Fibroblast of peridontal ligament (primary cell): ENCODE measurements at regions not wholly inside any gene's neighbourhood (a gene's known extent, or its start where the extent isn't known, plus 50 kb on each side); places are given as distances from the start of the nearest gene placed in this dataset.
"Not testable (repeated sequence)": the region's sequence is repeated elsewhere in the genome, so short reads cannot be mapped to it uniquely, and the experiment has no call there.

Experiments used
- DNase-seq: peaks from one replicate; pipeline ENCODE4 v3.0.0-alpha.2; 2010; ENCODE audit errors: extremely low read depth

DNA sequence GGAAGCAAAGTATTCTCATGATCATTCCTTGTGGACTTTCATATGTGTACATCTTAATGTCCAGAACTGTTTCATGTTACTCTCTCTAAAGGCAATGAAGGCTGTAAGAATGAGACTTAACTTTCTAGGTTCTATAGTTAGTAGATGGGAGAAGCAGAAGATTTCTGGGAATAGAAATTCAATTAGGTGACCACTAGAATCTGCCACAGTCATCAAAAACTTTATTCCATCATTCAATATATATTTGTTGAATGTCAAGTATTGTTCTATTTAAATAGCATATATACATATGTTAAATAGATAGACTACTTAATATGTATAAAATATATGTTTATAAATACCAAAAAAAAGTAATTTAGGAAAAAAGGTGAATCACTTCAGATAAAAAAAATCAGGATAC, 972.9 kb downstream of the SLC6A15 start:
- no peak for DNase-seq

DNA sequence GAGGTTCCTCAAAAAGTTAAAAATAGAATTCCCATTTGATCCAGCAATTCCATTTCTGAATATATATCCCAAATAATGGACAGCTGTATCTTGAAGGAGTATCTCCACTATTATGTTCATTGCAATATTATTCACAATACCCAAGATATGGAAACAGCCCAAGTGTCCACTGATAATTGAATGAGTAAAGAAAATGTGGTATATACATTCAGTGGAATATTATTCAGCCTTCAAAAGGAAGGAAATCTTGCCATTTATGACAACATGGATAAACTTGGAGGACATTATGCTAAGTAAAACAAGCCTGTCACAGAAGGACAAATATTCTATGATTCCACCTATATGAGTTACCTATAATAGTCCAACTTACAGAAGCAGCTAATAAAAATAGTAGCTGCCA, 979.0 kb downstream of the SLC6A15 start:
- no peak for DNase-seq

DNA sequence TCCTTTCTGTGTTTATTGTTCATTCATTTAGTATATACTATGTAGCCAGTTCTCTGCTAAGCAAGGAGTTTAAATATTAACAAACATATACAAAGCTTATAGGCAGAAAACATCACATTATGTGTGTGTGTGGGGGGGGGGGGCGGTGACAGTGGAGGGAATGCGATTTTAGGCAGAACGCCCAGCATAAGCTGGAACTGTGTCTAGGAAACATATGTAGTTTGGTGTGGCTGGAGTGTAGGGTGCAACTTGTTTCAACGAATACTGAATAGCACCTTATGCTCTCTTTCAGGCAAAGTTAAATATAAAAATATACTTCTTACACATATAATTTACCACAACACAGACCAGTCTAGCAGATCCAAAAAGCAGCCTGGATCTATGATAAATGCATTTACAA, 980.6 kb downstream of the SLC6A15 start:
- DNase-seq, result no peak

DNA sequence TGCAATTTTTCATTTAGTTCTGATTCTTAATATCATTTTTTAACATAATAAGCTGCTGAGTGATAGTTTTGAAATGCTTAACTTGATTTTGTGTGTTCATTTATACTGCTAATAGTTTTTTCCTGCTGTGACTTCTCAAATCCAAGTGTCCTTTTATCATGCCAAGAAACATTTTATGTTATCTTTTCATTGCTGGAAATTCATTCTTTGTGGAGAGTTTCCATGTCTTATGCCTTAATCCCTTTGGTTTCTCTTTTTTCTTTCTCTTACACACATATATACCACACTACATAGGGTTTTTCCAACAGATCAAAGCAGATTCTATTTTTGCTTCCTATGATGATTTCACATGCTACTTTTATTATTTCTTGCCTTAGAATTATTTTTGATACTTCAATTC, 981.1 kb downstream of the SLC6A15 start:
- no peak for DNase-seq

DNA sequence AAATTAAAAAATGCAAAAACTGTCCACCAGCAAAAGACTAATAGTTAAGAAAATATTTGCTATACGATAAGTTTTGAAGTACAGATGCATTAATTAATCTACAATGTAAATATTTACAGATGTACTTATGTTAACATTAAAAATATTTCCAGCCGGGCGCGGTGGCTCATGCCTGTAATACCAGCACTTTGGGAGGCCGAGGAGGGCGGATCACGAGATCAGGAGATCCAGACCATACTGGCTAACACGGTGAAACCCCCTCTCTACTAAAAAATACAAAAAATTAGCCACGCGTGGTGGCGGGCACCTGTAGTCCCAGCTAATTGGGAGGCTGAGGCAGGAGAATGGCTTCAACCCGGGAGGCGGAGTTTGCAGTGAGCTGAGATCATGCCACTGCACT, 982.8 kb downstream of the SLC6A15 start:
- DNase-seq, result not testable (repeated sequence)

DNA sequence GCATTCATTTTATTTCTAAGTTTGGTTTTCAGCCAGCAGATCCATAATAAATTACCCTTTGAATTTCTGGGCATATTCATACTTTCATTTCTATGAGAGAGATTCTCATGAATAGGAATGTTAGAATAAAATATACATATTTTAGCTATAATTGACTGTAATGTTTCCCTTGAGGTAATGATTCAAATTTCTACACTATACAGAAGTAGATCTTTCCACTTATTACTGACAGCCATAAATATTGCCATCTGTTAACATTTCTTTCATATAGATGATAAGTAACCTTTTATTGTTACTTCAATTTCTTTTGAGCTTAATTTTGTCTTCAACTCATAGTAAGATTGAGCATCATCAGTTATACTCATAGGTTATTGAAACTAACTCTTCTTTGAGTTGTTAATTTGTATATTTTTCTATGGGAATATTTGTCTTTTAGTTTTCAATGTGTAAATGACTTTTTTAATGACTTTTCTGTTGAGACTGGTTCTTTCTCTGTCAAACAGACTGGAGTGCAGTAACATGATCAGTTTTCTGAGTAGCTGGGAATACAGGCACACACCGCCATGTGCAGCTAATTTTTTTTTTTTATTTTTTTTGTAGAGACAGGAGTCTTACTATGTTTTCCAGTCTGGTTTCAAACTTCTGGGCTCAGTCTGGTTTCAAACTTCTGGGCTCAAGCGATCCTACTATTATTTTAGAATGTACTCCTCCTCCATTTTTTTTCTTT, 991.6 kb downstream of the SLC6A15 start:
- DNase-seq, result no peak

DNA sequence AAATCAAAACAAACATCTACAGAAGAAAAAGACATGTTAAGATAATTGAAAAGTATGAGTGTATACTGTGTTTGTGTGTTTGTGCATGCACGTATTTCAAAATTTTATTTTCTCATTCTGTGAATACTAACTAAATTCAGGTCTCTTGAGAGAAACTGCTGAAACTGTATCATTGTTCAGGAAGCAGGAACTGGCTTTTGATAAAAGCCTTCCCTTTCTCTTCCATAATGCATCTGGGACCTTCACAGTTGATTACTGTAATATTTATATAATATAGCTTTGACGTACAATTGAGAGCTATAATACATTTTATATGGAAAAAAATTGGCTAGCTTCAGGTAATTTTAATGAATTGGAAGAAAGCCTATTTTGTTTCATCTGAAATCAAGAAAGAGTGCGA, 993.5 kb downstream of the SLC6A15 start:
- no peak for DNase-seq

DNA sequence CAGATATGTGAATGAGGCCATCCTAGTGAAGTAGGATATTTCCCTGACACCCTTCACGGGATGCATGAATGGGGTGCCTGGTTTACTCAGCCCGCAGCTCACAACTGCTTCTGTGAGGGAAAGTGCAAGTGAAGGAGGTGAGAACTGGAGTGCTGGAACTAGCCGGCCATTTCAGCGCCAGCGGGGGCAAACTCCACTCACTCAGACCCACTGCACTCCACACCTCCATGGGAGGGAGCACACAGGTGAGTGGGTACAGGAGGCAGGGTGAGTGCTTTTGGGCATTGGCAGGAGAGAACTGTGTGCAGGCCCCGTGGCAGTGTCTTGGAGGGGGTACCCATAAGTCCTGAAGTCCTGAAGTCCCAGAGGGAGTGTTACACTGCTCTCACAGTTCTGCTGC, 1008.4 kb downstream of the SLC6A15 start:
- DNase-seq, result no peak

DNA sequence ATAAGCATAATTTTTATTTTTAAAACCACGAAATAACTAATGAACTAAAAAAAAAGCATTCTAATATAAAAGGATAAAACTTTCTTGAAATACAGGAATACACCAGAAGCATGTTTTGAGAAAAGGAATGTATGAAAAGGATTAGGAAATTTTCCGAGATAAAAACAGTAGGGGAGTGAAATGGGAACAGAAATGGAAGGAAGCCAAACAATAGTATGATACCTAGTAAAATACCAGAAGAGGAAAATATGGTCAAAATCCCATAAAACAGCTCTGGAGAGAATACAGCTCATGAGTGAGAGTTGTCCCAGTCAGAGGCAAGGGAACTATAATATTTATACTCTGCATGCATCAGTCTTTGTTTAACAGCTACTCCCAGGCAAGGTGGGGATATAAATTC, 1016.2 kb downstream of the SLC6A15 start:
- no peak for DNase-seq

DNA sequence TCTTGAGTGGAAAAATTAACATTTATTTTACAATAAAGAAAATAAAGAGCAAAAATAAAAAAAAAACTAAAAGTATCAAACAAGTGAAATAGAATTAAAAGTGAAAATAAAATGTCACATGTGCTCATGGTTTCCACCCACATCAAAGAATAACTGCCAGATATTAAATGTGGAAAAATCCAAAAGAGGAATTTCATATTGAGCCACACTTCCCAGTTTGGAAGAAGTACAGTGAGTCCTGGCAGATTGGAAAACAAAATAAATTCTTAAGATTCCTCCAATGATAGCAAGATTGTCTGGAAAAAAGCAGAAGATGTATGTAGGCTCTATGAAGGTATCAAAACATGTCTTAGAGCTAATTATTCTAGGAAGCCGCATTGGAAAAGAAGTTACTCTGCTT, 1019.5 kb downstream of the SLC6A15 start:
- DNase-seq, result no peak

DNA sequence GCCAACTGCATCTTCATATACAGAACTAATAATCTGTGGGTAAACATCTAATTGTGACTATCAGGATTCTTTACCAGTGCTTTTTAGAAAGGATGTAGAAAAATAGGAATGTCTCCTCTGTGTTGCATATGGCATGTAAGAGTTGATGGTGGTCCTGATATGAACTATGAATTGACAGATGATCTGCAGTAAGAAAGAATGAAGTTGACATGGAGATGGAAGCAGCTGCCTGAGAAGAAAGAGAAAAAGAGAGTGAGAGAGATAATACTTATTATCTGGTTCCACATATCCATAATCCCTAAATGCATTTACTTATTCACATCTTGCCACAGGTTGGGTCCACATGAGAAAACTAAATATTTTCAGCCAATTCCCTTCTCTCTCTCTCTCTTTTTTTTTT, 1022.9 kb downstream of the SLC6A15 start:
- no peak for DNase-seq

DNA sequence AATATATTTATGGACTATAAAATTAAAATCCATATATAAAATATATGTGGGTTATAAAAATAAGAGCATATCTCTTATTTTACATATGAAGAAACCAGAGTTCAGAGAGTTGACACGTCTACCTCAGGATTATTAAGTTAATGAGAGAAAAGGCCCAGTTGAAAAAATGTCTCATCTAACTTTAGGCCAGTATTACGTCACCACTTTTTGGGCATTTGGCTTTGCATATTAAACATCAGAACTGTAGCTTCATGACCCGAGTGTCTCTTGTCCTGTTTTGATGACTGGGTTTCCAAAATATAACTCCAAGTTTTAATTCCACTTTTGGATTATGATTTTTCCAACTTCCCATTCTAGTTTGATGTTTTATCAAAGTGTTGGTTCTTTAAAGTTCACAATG, 1026.1 kb downstream of the SLC6A15 start:
- DNase-seq, result no peak

DNA sequence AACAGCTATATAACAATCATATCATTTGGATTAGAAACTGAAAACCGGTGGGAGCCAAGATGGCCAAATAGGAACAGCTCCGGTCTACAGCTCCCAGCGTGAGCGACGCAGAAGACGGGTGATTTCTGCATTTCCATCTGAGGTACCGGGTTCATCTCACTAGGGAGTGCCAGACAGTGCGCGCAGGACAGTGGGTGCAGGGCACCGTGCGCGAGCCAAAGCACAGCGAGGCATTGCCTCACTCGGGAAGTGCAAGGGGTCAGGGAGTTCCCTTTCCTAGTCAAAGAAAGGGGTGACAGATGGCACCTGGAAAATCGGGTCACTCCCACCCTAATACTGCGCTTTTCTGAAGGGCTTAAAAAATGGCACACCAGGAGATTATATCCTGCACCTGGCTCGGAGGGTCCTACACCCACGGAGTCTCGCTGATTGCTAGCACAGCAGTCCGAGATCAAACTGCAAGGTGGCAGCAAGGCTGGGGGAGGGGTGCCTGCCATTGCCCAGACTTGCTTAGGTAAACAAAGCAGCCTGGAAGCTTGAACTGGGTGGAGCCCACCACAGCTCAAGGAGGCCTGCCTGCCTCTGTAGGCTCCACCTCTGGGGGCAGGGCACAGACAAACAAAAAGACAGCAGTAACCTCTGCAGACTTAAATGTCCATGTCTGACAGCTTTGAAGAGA, 1041.5 kb downstream of the SLC6A15 start:
- DNase-seq, result not testable (repeated sequence)

DNA sequence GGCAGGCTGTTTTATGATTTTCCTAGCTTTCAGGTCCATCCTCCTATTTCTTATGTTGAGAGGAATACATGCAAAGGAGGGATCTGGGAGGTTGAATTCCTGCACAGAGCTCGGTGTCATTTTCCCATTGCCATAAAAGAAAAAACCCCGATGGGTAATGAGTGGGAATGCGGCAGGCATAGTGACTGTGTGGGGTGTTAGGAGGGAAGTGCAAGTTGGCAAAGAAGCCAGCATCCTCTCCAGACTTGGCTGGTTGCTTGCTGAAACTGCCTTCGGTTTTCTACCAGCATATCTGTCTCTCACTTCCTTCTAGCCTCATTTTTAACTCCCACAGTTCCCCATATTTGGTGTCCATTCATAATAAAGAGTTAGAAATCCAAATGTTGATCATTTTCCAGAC, 1046.1 kb downstream of the SLC6A15 start:
- no peak for DNase-seq

DNA sequence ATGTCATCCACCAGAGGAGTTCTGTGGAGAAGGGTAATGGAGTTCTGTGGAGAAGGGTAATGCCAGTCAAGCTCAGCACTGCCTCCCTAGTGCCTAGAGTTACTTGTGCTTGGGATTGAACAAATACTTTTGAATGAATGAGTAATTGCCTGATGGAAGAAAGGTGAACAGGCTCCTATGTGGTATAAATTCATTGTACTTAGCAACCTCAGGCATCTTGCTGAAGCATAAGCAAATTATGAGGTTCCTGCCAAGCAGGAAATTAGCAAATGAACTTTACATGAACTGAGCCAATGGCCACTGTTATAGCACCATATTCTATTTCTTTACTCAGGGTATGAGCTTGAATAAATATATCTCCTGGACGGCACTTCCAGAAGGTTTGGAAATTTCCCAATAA, 1047.2 kb downstream of the SLC6A15 start:
- DNase-seq, result no peak

DNA sequence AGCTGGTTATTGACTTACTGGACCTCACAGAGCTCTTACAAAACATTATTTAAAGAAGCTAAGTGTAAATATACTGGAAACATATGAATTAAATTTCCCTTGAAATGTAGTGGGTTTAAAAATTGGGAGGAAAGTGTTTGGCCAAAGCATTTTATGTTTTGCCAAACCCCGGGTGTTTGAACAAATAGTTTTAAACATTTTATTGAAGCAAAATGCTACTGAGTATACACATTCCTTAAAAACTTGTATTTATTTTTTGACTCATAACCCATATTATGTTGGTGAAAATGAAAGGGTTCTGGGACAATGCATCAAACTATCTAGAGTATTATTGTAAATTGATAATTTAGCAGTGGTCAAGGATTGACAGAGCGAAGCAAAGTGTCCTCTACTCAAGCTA, 1048.5 kb downstream of the SLC6A15 start:
- peak; percentile 7 for DNase-seq

DNA sequence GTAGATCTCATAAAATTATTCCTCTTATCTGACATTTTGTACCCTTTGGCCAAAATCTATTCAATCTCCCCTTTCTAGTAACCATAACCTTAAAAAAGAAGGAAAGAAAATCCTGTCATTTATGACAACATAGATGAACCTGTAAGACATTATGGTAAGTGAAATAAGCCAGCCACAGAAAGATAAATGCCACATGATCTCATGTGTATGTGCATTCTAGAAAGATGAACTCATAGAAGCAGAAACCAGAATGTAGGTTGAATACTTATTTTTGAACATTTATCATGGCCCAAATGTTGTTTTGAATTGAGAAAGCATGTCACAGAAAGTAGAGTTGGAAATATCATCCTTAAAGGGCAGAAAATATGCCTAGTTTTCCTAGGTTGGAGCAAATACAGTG, 1053.6 kb downstream of the SLC6A15 start:
- DNase-seq, result no peak

DNA sequence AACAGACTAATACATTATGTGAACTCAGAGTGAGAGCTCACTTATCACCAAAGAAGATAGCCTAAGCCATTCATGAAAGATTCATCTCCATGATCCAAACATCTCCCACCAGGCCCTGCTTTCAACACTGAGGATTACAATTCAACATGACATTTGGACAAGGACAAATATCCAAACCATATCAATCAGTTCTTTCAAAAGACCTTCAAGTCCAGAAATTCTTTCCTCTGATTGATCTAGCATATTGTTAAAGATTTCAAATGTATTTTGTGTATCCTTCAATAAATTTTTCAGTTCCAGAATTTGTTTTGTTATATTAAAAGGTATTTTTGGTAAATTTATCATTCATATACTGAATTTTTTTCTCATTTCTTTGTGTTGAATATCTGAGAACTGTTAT, 1055.8 kb downstream of the SLC6A15 start:
- no peak for DNase-seq

DNA sequence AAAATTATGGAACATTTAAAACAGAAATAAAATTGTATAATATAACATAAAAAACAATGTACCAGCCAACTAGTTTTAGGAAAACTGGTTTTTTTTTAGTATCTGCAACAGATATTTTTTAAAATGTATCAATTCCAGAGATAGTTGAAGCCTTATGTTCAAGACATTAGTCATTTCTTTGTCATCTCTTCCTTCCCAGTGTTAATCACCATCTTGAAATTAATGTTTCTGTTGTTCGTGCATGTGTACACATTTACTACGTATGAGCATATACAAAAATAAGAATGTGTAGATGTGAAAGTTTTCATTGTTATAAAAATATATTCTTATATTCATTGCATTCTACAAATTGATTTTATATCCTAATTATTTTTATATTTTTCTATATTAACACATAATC, 1062.1 kb downstream of the SLC6A15 start:
- no peak for DNase-seq

DNA sequence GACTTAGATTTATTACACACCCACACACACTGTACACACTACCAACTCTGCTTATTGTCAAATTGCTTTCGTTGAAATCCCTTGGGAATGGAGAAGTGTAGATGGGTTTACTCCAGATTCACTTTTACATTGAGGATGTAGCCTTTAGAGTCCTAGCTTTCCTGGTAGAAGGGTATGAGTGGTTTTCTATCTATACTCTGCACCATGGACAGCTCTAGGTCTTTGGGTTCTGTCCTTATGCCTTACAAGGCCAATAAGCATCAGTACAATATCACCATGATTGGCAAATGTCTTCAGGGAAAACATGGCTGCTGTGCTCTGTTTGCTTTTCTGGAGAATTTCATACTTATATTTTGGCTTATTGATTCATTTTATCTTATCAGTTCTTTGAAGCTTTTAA, 1063.9 kb downstream of the SLC6A15 start:
- DNase-seq, result no peak

DNA sequence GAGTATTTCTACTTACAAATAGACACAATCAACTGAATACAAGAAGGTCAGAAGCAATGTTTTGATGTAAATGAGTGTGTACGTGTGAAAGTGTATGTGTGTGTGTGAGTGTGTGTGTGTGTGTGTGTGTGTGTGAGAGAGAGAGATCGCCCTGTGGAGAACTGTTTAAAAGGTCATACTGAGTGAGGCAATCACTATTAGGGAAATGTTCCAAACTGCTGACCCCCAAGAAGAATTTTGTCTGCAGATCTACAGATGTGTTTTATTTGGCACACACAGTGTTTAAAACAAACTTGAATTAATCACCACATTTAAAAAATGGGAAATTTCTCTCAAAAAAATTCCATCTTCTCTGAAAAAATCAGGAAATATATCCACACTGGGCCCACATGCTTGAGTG, 1069.1 kb downstream of the SLC6A15 start:
- DNase-seq, result peak; percentile 23

DNA sequence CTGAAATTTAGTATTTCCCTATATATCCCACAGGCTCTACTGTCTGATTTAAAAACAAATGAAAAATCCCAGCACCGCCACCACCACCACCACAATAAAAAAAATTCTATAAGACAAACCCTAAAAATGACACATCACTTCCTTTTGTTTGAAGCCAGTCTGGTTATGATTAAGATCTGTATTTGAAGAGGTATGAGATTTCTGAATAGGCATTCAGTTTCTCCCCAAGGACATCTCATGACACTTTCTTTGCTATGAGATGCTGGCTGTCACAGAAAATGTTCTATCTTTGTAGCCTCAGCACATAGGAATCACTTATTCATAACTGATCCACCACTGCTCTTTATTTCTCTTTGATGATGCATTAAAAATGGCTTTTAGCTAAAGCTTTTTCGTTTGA, 1071.0 kb downstream of the SLC6A15 start:
- DNase-seq, result peak; percentile 25

DNA sequence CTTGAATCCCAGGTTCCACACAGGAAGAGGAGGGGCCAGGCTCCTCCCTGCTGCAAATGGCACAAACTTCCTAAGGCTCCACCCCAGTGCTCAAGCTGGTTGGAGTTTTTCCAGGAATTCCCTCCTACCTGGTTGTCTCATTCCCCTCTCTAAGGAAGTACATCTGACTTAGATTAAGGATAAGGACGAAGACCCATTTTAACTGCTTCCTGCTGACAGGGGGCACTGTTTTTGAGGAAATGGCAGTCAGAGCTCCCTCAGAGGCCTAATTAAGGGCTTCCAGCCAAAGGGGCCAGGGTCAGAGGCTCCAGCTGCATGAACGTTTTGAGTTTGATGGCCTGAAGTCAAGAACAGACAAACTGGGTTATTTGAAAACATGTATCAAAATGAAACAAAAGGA, 1084.7 kb downstream of the SLC6A15 start:
- peak; percentile 13 for DNase-seq

DNA sequence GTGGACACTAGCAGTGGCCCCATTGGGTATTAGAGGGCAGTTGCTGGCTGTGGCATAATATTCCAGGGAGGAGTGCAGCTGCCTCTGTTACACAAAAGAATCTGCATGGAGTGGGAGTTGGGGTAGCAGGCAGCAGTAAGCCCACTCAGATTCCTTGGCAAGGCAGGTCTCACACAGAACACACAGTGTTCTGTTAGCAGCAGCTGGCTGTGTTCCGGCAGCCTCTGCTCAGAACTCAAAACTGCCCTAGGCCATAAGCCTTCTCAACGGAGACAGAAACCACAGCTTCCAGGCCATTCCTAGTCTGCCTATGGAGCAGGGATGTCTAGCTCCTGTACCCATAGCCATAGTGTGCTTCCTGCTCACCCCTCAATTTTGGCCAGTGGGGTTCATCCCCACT, 1085.4 kb downstream of the SLC6A15 start:
- no peak for DNase-seq
